ENCODE measurements at regions not wholly inside any gene's neighbourhood (a gene's known extent, or its start where the extent isn't known, plus 50 kb on each side); places are given as distances from the start of the nearest gene placed in this dataset.

DNA sequence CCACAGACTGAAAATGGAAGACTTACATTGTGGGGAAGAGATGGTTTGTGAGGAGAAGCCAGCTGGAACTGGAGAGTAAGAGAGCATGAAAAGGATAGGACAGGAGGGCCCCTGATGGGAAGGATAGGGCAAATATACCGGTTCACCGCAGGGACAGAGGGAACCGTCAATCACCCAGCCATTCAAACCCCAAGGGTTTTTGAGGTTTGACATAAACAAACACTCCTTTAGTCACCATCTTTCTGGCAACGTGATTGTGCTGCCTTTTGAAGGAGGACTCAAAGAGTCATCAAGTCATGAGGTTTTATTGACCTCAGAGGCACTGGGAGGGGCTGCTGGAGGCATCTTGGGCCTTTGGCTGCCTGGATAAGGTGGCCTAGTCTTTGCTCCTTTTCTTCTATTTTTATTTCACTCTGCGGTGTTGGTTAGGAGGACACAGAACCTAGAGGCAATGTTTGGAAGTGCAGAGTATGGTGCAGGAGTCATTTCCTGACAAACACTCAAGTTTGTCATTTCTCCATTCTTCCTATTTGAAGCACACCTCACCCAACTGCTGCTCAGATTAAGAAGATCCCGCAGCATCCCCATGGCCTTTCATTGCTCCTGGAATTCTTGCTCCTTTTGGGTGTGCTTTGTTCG lies 487.3 kb upstream of the SPRED2 start:
- H3K4me3 ChIP-seq (ENCODE audit: low read depth, low read length): no peak overlapping the region
- DNase-seq (ENCODE audit: low read depth): no peak
- TF ChIP-seq MYC (IDR thresholded peaks at IDR 0.05; ENCODE audit: low read depth, low read length): no peak
- TF ChIP-seq POLR2A (IDR thresholded peaks at IDR 0.05; ENCODE audit: extremely low read depth, insufficient read length): no peak
- TF ChIP-seq, protein P1, sequence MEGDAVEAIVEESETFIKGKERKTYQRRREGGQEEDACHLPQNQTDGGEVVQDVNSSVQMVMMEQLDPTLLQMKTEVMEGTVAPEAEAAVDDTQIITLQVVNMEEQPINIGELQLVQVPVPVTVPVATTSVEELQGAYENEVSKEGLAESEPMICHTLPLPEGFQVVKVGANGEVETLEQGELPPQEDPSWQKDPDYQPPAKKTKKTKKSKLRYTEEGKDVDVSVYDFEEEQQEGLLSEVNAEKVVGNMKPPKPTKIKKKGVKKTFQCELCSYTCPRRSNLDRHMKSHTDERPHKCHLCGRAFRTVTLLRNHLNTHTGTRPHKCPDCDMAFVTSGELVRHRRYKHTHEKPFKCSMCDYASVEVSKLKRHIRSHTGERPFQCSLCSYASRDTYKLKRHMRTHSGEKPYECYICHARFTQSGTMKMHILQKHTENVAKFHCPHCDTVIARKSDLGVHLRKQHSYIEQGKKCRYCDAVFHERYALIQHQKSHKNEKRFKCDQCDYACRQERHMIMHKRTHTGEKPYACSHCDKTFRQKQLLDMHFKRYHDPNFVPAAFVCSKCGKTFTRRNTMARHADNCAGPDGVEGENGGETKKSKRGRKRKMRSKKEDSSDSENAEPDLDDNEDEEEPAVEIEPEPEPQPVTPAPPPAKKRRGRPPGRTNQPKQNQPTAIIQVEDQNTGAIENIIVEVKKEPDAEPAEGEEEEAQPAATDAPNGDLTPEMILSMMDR (IDR thresholded peaks at IDR 0.05; ENCODE audit: low read depth, low read length): no peak
- TF ChIP-seq, protein P2, sequence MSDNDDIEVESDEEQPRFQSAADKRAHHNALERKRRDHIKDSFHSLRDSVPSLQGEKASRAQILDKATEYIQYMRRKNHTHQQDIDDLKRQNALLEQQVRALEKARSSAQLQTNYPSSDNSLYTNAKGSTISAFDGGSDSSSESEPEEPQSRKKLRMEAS (IDR thresholded peaks at IDR 0.05; ENCODE audit: low read depth, low read length): no peak

DNA sequence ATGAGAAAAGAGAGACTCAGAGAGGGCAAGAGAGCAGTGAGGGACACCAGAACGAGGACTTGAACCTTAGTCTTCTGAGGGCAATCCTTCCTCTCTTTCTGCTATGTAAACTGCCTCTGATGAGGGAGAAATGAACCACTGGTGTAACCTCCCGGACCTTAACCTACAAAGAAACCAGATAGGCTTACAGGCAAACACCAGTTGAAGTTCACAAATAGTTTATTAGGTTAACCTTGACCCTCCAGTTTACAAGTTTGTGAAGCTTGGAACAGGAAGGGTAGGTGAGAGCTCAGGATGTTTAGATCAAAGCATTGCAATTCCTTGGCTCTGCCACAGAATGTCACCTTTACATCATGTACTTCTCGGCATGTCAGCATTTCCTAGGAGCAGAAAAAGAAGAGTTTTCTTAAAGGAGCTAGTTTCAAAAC lies 486.4 kb upstream of the SPRED2 start:
- TF ChIP-seq POLR2A (IDR thresholded peaks at IDR 0.05; ENCODE audit: extremely low read depth, insufficient read length) (no peak), MYC (IDR thresholded peaks at IDR 0.05; ENCODE audit: low read depth, low read length) (no peak)
- TF ChIP-seq, protein P1 (IDR thresholded peaks at IDR 0.05; ENCODE audit: low read depth, low read length): no peak
- TF ChIP-seq, protein P2 (IDR thresholded peaks at IDR 0.05; ENCODE audit: low read depth, low read length): no peak
- H3K4me3 ChIP-seq (ENCODE audit: low read depth, low read length): no peak overlapping the region
- no peak for DNase-seq (ENCODE audit: low read depth)

DNA sequence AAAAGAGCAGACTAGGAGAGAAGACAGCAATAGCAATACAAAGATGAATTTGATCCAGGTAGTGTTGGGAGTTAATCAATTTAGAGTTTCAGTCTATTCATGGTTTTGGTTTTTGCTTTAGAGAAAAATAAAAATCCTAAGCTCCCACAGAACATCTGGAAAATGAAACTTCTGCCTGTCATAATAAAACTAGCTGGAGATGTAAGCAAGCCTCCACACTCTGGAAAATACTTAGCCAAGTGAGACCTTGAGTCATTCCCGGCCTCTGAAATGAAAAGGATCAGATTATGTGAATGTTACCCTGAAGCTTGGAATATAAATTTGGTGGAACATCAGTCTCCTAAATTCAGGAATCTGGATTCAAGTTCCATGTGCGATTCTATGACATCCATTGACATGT lies 485.6 kb upstream of the SPRED2 start:
- DNase-seq (ENCODE audit: low read depth): no peak
- H3K4me3 ChIP-seq (ENCODE audit: low read depth, low read length): no peak overlapping the region
- TF ChIP-seq, protein P1 (IDR thresholded peaks at IDR 0.05; ENCODE audit: low read depth, low read length): no peak
- TF ChIP-seq MYC (IDR thresholded peaks at IDR 0.05; ENCODE audit: low read depth, low read length) (no peak), POLR2A (IDR thresholded peaks at IDR 0.05; ENCODE audit: extremely low read depth, insufficient read length) (no peak)
- TF ChIP-seq, protein P2 (IDR thresholded peaks at IDR 0.05; ENCODE audit: low read depth, low read length): no peak

DNA sequence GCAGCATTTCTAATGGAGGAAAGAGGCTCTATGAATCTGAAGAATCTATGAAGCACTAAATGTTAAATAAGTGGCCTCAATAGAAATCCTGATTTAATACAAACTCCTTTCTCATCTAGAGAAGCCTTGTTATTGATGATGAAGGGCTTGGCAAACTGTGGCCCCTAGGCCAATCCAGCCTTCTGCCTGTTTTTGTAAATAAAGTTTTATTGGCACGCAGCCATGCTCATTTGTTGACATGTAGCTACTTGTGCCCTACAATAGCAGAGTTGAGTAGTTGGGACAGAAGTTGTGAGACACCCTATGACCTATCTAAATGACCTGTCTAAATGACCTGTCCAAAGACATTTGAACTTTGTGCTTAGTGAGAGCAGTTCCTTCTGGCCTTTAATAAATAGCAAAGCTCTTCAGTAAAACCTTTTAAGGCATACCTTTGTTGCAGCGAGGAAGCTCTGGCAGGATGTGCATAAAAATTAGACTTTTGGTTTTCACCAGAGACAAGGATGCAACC lies 484.4 kb upstream of the SPRED2 start:
- TF ChIP-seq MYC (IDR thresholded peaks at IDR 0.05; ENCODE audit: low read depth, low read length) (no peak), POLR2A (IDR thresholded peaks at IDR 0.05; ENCODE audit: extremely low read depth, insufficient read length) (no peak)
- TF ChIP-seq, protein P2 (IDR thresholded peaks at IDR 0.05; ENCODE audit: low read depth, low read length): no peak
- TF ChIP-seq, protein P1 (IDR thresholded peaks at IDR 0.05; ENCODE audit: low read depth, low read length): no peak
- H3K4me3 ChIP-seq (ENCODE audit: low read depth, low read length): no peak overlapping the region
- DNase-seq (ENCODE audit: low read depth): no peak

DNA sequence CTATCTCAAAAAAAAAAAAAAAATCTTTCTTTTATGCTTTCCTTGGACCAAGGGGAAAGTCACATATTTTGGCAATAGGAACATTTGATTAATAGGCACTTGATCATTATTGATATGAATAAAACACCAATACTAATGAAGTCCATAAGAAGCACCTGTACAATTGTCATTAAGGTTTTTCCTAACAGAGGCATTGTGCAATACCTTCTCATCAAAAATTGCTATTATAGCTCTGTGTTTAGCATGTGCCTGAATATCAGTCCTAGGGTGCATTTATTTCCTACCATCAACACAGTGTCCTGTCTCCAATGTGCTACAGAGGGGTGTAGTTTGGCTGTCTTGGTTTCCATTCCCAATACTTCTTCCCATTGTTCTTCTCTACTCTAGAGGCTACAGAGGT lies 483.8 kb upstream of the SPRED2 start:
- TF ChIP-seq, protein P1 (IDR thresholded peaks at IDR 0.05; ENCODE audit: low read depth, low read length): no peak
- TF ChIP-seq, protein P2 (IDR thresholded peaks at IDR 0.05; ENCODE audit: low read depth, low read length): no peak
- TF ChIP-seq POLR2A (IDR thresholded peaks at IDR 0.05; ENCODE audit: extremely low read depth, insufficient read length): no peak
- no peak for TF ChIP-seq MYC (IDR thresholded peaks at IDR 0.05; ENCODE audit: low read depth, low read length)
- DNase-seq (ENCODE audit: low read depth): no peak
- H3K4me3 ChIP-seq (ENCODE audit: low read depth, low read length): no peak overlapping the region

Data from NB4 (cell line).